Stimulated activated CD8-positive, alpha-beta memory T cell treated with anti-CD3 and anti-CD28 coated beads, Interleukin-4, amount 100 ng/mL, for 4 hours (primary cell): ENCODE measurements at regions not wholly inside any gene's neighbourhood (a gene's known extent, or its start where the extent isn't known, plus 50 kb on each side); places are given as distances from the start of the nearest gene placed in this dataset.
"Not testable (repeated sequence)": the region's sequence is repeated elsewhere in the genome, so short reads cannot be mapped to it uniquely, and the experiment has no call there.

ENCODE experiments used
- DNase-seq, 2 donors: peaks; one replicate each; pipeline ENCODE4 v3.0.0-alpha.2; 2020; ENCODE audit warnings: low read depth in 2 of 2, low spot score in 1 of 2

DNA sequence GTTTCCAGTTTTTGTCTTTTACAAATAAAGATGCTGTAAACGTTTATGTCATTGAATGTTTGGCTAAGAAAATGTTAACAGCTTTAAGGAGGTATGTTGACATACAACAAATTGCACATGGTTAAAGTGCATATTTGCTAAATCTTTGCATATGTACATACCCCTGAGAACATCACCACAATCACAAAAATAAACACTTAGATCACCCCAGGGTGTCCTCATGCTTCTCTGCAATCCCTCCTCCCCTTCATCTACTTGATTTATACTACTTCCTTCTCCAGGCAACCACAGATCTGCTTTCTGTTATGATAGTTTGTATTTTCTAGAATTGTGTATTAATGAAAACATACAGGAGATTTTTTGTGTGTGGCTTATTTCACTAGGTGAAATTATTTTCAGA lies 209.5 kb downstream of the GLRX3 start:
- no peak for DNase-seq

DNA sequence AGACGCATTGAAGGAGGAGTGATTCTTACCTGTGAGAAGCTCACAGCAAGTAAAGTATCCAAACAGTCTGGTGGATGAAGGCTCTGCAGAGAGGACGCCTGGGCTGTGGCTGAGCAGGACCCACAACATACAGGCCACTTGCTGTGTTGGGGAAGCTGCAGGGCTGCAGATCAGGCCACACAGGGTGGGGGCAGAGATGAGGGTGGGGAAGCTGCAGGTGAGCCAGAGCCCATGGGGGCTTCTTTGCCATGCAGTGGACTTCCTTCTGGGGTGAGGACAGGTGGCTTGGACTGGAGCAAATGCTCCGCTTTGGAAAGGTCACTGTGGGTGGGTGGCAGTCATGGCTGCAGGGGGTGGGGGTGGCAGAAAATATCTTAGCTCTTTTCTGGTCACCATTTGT lies 214.8 kb downstream of the GLRX3 start:
- no peak for DNase-seq

DNA sequence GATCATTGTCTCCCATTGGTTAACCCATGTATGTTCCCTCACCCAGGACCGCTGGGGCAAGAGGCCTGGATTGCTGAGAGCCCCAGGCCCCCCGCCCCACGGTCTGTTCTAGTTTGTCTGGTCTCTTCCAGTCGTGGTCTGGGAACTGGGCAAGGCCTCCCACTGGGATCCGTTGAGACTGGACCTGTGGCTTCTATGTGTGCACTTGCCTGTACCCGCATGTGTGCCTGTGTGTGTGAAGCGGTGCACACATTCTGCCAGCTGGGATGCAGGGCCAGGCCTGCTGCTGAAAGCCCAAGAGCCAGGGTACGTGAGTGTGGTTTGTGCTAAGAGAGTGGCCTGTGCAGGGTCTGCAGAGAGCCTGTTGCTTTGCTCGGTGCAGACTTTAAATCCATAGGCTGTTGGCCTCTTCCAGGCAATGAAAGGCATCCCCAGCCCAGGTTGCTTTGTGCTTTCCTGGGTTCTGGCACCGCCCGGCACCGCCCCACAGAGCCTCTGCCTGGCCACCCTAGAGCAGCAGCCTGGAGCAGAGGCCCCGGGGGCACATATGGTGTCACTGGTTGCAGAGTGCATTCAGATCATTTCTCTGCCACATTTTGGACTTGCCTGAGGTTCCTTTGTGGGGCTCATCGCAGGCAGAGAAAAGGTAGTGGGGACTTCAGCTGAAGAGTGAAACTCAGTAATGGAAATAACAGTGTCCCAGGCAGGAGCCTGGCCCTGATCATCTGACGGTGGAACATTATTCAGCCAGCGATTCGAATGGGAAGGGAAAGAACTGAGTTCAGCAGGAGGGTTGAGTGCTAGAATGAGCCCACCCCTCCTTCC lies 215.5 kb downstream of the GLRX3 start:
- DNase-seq: no peak

DNA sequence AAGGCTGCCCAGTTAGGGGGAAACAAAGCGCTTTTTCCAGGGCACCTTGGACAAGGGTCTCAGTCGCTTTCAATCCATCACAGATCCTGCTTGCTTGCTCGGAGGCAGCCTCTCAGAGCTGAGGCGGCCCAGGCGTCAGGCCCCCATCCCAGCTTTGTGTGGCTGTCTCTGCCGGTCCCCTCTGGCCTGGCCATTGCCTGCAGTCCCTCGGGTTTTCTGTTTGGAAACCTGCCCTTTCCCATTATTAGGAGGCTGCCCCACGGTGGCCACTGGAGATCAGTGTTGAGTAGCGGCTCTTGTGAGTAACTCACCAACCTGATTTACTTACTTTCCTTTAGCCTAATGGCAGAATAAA lies 216.1 kb downstream of the GLRX3 start:
- no peak for DNase-seq

DNA sequence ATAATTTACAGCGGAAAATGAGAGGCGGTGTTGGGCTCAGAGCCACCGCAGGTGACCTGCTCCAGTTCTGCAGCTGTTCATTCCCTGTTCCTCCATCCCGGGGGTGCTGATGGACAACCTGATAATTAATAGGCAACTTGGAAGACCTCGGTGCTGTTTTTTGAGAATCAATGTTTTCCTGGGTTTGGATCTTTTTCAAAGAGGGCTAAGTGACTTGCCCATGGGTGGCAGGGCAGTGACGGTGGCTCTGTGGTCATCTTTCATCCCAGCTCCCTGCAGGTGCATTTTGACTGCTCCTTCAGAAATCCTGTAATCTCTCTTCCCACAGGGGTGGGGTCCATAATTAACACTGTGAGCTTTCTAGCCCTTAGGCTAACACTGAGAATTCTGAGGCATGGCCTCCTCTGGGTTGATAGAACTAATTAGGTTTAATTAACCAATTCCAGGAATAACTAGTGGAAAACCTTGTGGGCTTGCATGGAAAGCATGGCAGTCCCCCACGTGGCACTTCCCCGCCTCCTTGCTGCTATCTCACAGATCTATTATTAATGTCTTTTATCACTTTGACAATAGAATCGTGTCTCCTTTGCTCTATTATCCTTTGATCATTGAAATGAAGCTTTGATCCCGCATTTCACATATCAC lies 217.9 kb downstream of the GLRX3 start:
- no peak for DNase-seq

DNA sequence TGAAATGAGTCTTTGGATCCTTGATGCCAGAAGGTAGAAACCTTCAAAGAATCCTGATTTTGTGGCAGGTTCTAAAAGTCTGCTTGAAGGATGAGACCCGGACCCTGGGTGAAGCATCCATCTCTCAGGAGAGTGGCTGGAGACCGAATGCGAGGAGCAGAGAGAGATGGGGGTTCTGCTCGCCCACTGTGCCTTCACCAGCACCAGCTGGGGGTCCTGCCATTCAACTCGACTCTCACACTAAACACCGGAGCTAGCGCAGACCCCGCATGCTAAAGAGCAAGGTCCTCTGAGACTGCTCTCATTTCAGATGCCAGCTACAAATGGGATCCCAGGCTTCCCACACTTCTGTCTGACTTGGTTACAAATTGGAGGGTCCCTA lies 218.4 kb downstream of the GLRX3 start:
- DNase-seq: no peak

DNA sequence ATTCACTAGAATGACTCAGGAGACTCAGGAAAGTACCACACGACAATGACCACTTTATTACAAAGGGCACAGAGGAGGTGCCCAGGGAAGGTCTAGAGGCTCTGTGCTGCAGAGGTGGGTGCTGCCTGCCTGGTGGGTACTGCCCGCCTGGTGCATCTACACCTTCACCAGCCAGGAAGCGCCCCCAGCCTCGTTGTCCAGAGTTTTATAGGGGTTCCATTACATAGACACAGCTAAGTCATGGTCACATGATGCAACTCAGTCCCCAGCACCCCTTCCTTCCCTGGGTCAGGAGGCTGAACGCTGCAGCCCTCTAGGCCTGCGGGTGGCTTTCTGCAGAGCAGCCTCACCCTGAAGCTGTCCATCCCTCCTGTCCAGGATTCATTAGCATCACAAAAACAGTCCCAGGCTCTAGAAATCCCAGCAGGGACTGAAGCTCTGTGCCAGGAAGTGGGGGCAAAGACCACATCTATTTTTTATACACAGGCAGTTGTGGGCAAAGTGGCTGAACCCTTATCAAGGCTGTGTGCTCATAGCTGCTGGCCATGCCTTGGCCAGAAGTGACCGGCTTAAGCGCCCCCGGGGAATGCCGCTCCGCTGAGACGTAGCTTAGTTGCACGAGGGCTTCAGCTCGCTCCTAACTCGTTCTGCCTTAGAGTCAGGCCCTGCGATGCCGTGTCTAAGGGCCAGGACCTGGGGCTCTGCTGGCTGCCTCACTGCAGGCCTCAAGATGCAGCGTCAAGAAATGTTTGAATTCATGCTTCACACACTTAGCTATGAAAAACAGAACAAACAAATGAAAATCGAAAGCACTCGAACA lies 219.0 kb downstream of the GLRX3 start:
- DNase-seq: no peak

GRCh38 chr10:130356429-130356828 lies 220.2 kb downstream of the GLRX3 start:
- not testable (repeated sequence) for DNase-seq

DNA sequence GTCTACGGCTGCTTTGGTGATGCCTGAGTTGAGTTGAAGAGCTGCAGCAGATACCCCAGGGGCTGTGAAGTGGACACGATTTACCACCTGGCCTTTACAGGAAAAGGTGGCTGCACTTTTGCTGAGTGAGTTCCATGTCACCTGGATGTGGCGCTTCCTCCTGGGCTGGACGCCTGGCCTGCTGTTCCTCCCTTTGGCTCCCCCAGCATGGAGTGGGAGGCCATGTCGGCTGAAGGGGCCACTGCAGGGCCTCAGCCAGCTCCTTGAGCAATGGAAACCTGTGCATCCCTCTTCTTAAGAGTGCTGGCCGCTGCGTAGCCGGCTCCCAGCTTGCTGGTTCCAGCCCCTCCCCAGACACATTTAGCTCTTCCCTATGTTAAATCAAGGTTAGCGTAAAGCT lies 221.0 kb downstream of the GLRX3 start:
- no peak for DNase-seq

- DNase-seq: no peak
Observed at GRCh38 chr10:130357951-130358350, 221.8 kb downstream of the GLRX3 start.

DNA sequence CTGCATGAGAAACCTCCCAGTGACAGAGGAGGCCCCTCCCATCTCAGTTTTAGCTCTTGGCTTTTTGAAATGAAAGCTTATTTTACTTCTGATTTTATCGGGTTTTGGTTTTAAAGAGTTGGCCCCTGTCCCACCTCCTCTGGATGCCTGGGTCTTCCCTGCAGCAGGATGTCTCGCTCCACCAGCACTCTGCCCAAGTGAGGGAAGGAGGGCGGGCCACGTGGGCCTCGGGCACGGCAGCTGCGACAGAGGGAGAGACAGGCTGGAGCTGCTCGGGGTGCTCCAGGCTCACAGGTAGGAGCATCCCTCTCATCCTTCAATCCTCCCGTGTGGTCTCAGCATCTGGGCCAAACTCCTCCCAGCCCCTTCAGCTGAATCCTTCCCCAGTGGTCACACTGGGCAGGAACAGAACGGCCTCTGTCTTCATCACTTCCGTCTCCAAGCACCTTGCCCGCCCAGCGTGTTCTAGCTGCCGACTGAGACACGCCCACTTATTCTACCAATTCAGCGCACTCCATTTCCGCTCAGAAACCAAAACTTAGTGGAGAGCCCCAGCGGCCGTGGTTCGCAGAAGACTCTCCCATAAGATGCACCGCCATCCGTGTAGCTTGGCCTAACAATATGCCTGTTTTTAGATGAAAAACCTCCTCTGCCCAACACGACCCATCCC lies 222.9 kb downstream of the GLRX3 start:
- DNase-seq: no peak

DNA sequence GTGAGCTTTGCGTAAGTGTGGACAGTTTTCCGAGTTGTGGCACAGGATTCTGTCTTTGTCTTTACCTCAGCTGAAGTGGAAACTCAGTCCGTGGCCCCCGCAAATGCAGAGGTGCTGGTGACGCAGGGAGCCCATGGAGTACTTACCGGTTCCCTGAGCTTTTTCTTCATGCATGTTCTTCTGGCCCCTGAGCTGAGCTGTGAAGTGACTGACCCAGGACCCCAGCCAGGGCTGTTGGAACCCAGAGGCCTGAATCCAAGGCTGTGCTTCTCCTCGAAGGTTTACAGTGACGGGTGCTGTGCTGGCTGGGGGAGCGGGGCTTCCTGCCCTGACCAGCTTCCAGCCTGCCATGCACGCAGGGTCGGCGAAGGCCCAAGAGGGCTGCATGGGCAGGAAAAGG lies 223.5 kb downstream of the GLRX3 start:
- DNase-seq: no peak

DNA sequence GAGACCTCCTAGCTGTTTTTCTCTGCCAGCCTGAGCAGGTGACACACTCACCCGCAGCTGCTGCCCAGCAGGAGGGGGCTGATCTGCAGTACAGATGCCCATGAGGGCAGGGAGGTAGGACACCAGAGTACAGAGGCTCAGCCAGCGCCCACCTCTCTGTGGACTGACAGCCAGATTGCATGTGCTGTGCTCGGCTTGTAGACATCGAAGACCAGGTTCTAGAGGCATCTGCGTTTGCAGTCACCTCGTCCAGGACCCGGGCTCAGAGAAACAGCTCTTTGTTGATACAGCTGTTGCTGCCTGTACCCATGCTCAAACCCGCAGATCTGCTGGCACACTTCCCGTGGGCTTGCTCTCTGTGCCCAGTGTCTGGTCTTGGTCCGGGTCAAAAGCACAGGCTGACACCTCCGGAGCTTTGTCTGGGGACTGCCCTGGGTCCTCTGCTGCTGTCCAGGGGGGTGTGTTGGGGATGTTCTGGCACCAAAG lies 224.7 kb downstream of the GLRX3 start:
- DNase-seq: no peak

DNA sequence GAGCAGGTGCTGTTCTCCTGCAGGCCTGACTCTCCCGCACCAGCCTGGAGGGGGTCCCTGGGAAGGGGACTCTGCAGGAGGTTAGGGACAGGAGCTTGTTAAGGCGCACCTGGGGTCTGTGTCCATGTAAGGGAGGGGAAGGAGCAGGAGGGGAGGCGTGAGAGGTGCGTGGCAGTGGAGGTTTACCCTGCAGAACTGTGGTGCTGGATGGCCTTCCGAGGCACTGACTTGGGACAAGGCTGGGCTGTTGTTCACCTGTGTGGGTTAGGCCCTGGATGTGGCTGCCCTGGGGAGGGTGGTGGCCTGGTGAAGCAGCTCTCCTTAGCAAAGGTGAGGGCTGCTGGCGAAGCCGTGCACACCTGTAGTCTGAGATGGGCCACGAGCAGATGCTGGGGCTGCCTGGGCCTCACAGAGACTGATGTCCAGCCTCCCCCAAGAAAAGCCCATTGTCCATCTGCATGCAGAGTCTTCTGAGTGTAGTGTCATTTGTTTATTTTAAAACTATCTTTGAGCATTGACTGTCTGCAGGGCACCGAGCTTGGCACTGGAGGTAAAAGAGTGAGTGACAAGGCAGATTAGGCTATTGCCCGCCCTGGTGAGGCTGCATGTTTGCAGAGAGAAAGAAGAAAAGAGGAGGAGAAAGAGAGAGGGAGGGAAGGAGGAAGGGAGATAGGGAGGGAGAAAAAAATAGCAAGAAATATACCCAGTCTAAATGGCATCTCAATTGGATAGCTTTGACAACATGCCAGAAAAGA lies 225.3 kb downstream of the GLRX3 start:
- no peak for DNase-seq

GRCh38 chr10:130362308-130362761 lies 226.1 kb downstream of the GLRX3 start:
- DNase-seq: no peak

DNA sequence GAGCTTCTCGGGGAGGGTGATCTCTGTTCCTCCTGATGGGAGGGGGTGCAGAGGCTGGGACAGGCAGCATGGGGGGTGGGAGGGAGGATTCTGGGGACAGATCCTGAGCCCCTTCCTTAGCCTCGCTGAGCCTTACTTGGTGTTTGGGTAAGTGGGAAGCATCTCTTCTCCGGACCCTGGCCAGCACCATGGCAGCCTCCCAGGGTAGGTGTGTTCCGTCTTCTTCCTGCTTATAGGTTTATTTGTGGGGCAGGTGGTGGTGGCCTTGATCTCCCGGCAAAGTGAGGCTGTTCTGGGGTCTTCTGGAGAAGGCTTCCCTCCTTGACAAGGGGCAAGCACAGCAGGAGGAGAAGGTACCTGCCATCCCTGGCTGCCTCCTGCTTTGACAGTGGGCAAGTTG lies 226.9 kb downstream of the GLRX3 start:
- DNase-seq: no peak

GRCh38 chr10:130363899-130364445 lies 227.8 kb downstream of the GLRX3 start:
- no peak for DNase-seq

DNA sequence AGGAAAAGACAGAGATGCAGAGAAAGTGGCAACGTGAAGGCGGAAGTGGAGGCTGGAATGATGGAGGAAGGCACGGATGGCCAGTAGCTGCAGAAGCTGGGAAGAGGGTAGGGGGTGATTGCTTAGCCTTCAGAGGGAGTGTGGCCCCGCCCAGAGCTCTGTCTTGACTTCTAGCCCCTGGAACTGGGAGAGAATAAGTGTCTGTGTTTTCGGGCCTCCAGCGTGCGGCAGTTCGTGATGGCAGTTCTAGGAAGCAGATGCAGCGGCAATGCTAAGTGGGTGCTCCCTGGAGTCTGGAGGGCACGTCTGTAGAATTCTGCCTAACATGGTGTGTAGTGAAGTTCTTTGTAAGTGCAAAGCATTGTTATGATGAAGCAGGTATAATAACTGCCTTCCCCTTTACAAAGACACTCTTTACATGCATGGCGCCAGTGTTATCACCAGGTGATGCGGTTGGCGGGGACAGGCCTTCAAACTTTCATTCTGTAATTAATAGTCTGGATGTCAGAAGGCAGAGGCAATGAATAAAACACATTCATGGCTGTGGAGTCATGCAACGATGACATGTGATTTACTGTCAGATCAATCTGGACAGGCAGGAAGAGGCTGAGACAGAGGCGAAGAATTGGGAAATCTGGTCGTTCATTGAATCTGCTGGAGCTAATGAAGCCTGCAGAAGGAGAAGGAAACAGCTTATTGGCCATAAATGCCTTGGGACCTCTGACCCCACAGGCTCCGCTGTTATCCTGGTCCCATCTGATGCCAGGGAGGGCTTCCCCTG lies 228.6 kb downstream of the GLRX3 start:
- no peak for DNase-seq

- no peak for DNase-seq
Observed at GRCh38 chr10:130368761-130369560, 232.8 kb downstream of the GLRX3 start.
